Peyer's patch (tissue), 4 donors: ENCODE measurements at regions not wholly inside any gene's neighbourhood (a gene's known extent, or its start where the extent isn't known, plus 50 kb on each side); places are given as distances from the start of the nearest gene placed in this dataset.

ENCODE experiments used
- DNase-seq, 3 donors: peaks; one replicate each; pipeline ENCODE4 v3.0.0-alpha.2; 2017 to 2019
- H3K27ac ChIP-seq, 4 donors: fragments of 200-600 bp; sonication (generic); one replicate each; pipeline ENCODE4 v1.5.1; 2016 to 2019
- H3K27me3 ChIP-seq, 2 donors: fragments of 200-600 bp; sonication (generic); one replicate each; pipeline ENCODE4 v1.5.1; 2019
- H3K36me3 ChIP-seq, 3 donors: fragments of 200-600 bp; sonication (generic); one replicate each; pipeline ENCODE4 v1.5.1; 2016 to 2019
- H3K4me1 ChIP-seq, 4 donors: fragments of 200-600 bp; sonication (generic); one replicate each; pipeline ENCODE4 v1.5.1; 2016 to 2019
- H3K4me3 ChIP-seq, 4 donors: fragments of 200-600 bp; sonication (generic); 1 replicate in 3 of 4; 2 replicates in 1 of 4; pipeline ENCODE4 v1.5.1; 2016 to 2019; ENCODE audit warnings: mild to moderate bottlenecking in 1 of 4
- H3K9me3 ChIP-seq, 4 donors: fragments of 200-600 bp; sonication (generic); one replicate each; pipeline ENCODE4 v1.5.1; 2016 to 2019; ENCODE audit warnings: mild to moderate bottlenecking in 1 of 4
- POLR2A ChIP-seq, 2 donors: fragments of 450-650 bp; IDR thresholded peaks; one replicate each; pipeline ENCODE4 v1.5.1; 2017; ENCODE audit warnings: antibody characterized with exemption in 2 of 2, mild to moderate bottlenecking in 2 of 2, moderate library complexity in 2 of 2
- TF ChIP-seq, protein P1 (sequence below), 6 experiments: fragments of 450-650 bp in 4 of 6; fragments of 200-600 bp in 2 of 6; sonication (generic) in 1 of 6; IDR thresholded peaks; one replicate each; pipeline ENCODE4 v1.5.1; 2017 to 2019; ENCODE audit warnings: antibody characterized with exemption in 6 of 6, mild to moderate bottlenecking in 3 of 6, moderate library complexity in 1 of 6

DNA sequence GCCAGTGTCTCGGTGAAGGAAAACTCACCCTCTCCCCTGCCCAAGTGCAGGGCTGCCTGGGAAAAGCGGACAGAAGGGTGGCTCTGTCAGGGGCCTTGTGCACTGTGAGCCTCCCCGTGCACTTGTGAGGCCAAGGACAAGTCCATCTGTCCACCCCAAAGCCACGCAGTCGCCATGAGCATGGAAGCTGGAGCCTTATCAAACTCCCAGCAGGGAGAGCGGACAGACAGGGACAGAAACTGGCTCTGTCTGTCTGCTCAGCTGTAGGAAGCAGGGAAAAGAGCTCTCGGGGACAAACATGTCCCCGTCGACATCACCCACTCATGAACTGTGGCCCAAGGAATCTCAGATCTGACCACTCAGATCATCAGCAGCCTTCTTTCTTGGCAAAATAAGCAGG, 1385.4 kb downstream of the TBC1D22A start:
- no peaks in the 10 kb centered on the region for H3K36me3 ChIP-seq
- no peaks in the 10 kb centered on the region for H3K27me3 ChIP-seq
- H3K4me1 ChIP-seq = no peaks in the 10 kb centered on the region
- H3K4me3 ChIP-seq = no peak overlapping the region
- no peak for TF ChIP-seq POLR2A (IDR thresholded peaks at IDR 0.05)
- TF ChIP-seq, protein P1, sequence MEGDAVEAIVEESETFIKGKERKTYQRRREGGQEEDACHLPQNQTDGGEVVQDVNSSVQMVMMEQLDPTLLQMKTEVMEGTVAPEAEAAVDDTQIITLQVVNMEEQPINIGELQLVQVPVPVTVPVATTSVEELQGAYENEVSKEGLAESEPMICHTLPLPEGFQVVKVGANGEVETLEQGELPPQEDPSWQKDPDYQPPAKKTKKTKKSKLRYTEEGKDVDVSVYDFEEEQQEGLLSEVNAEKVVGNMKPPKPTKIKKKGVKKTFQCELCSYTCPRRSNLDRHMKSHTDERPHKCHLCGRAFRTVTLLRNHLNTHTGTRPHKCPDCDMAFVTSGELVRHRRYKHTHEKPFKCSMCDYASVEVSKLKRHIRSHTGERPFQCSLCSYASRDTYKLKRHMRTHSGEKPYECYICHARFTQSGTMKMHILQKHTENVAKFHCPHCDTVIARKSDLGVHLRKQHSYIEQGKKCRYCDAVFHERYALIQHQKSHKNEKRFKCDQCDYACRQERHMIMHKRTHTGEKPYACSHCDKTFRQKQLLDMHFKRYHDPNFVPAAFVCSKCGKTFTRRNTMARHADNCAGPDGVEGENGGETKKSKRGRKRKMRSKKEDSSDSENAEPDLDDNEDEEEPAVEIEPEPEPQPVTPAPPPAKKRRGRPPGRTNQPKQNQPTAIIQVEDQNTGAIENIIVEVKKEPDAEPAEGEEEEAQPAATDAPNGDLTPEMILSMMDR (IDR thresholded peaks at IDR 0.05) = no peak
- H3K27ac ChIP-seq = no peak overlapping the region
- no peak for DNase-seq
- no peaks in the 10 kb centered on the region for H3K9me3 ChIP-seq

DNA sequence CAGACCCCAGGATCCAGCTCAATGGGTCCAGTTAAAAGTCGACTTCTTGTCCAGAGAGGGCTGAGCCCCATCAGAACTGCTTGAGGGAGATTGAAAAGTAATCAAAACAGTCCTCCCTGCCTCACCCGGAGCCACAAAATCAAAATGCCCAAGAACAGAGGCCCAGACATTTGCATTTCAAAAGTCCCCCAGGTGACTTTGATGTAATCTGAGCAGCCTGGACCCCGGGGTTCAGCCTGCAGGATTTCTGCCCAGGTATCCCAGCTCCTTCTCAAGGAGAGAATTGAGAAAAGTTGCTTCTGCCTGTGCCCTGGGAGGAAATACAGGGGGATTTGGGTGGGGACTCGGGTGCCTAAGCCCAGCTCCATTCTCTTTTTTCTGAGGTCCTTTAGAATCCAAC, 1385.0 kb downstream of the TBC1D22A start:
- H3K27me3 ChIP-seq = no peaks in the 10 kb centered on the region
- H3K27ac ChIP-seq = no peak overlapping the region
- no peaks in the 10 kb centered on the region for H3K36me3 ChIP-seq
- H3K9me3 ChIP-seq = no peaks in the 10 kb centered on the region
- DNase-seq = no peak
- H3K4me3 ChIP-seq = no peak overlapping the region
- no peak for TF ChIP-seq POLR2A (IDR thresholded peaks at IDR 0.05)
- TF ChIP-seq, protein P1 (IDR thresholded peaks at IDR 0.05) = no peak
- H3K4me1 ChIP-seq = no peaks in the 10 kb centered on the region

DNA sequence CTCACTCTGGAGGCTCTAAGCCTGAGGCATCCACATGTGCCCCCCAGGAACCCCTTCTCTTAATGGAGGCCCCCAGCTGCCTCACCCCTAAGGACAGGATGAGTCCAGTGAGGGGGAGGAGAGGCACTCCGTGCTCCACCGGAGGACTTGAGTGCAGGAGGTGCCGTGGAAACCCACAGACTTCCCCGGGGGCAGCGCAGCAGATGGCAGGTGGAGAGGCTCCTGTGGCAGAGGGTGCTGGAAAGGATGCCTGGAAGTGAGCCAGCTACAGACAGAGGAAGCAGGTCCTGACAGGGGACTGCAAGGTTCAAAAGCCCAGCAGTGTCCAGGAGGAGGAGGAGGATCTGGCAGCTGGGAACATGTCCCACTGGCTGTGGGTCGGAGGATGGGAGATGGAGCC, 1384.0 kb downstream of the TBC1D22A start:
- no peaks in the 10 kb centered on the region for H3K4me1 ChIP-seq
- no peak for DNase-seq
- H3K9me3 ChIP-seq = no peaks in the 10 kb centered on the region
- no peaks in the 10 kb centered on the region for H3K36me3 ChIP-seq
- H3K27me3 ChIP-seq = no peaks in the 10 kb centered on the region
- TF ChIP-seq POLR2A (IDR thresholded peaks at IDR 0.05) = no peak
- TF ChIP-seq, protein P1 (IDR thresholded peaks at IDR 0.05) = no peak
- H3K27ac ChIP-seq = no peak overlapping the region
- H3K4me3 ChIP-seq = no peak overlapping the region

DNA sequence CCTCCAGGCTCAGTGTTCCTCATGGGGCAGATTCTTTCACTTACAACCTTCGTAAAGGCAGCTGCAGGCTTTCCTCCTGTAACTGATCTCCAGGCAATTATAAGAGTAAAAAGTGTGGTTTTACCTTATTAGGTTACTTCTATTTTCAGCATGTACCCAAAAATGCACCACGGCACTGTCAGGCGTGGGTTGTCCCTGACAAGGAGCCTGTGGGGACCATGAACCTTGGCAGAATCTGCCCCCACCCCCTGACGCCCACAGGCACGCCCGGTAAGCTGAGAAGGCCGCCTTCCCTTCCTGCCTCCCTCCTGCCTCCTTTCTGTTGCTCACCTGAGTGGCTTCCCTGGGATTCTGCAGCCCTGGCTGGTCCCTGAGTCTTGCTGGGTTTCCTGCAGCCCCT, 1383.3 kb downstream of the TBC1D22A start:
- no peak for DNase-seq
- H3K27me3 ChIP-seq = no peaks in the 10 kb centered on the region
- H3K9me3 ChIP-seq = no peaks in the 10 kb centered on the region
- no peaks in the 10 kb centered on the region for H3K4me1 ChIP-seq
- no peaks in the 10 kb centered on the region for H3K36me3 ChIP-seq
- H3K27ac ChIP-seq = no peak overlapping the region
- no peak for TF ChIP-seq POLR2A (IDR thresholded peaks at IDR 0.05)
- TF ChIP-seq, protein P1 (IDR thresholded peaks at IDR 0.05) = no peak
- H3K4me3 ChIP-seq = no peak overlapping the region

DNA sequence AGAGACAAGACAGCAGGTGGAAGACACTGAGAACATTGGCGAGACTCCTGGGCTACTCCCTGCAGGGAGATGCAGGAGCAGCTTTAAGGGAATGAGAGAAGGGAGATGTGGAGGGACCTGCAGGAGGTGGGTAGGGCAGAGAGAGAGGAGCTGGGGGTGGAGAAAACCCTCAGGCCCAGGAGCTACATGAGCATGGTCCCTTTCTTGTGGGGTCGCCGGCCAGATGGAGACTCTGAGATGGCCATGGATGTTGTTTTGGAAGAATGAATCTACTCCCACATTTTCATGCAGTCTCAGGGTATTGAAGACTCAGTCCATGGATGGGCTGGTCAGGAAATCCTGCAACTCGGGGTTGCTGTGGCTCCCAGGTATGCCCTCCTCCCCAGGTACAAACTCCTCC, 1381.9 kb downstream of the TBC1D22A start:
- Histone ChIP-seq H3K27ac (no peak overlapping the region), H3K4me1 (no peaks in the 10 kb centered on the region), H3K4me3 (no peak overlapping the region), H3K36me3 (no peaks in the 10 kb centered on the region), H3K27me3 (no peaks in the 10 kb centered on the region), H3K9me3 (no peaks in the 10 kb centered on the region)
- DNase-seq = no peak
- TF ChIP-seq, protein P1 (IDR thresholded peaks at IDR 0.05) = no peak
- no peak for TF ChIP-seq POLR2A (IDR thresholded peaks at IDR 0.05)

DNA sequence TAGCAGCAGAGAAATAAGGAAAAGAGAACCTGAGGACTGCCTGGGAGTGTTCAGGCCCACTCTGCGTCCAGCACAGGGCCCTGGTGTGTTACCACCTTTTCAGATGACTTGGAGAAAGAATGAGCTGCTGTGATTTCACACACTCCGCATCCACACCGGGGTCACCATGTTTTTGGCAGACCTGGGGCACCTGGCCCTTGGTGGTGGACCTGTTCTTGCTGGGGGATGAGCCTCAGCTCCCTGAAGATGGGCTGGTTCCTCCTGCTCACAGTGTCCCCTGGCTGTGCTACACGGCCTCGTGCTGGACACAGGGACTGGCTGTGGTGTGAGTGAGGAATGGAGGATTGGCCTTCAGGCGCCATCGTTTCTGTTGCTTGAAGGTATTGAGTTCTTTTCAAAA, 1381.4 kb downstream of the TBC1D22A start:
- no peaks in the 10 kb centered on the region for H3K9me3 ChIP-seq
- no peaks in the 10 kb centered on the region for H3K27me3 ChIP-seq

More for the DNA sequence above, 1381.4 kb downstream of the TBC1D22A start:
- H3K27ac ChIP-seq = no peak overlapping the region
- no peak overlapping the region for H3K4me3 ChIP-seq
- no peak for TF ChIP-seq POLR2A (IDR thresholded peaks at IDR 0.05)
- TF ChIP-seq, protein P1 (IDR thresholded peaks at IDR 0.05) = no peak
- DNase-seq = no peak
- H3K36me3 ChIP-seq = no peaks in the 10 kb centered on the region
- H3K4me1 ChIP-seq = no peaks in the 10 kb centered on the region
